ENCODE measurements at regions not wholly inside any gene's neighbourhood (a gene's known extent, or its start where the extent isn't known, plus 50 kb on each side); places are given as distances from the start of the nearest gene placed in this dataset.
A peak's percentile ranks its signal among the peaks of the same experiment; 100 is the strongest.

GRCh38 chr2:355773-356172 is 67.9 kb upstream of the ALKAL2 start:
- Mint-ChIP-seq H3K4me1 (ENCODE audit: unreplicated experiment) (peaks cover 57% of the 10 kb centered on the region), H3K4me3 (ENCODE audit: unreplicated experiment) (no peak overlapping the region), H3K27ac (ENCODE audit: unreplicated experiment) (no peak overlapping the region), H3K9me3 (ENCODE audit: unreplicated experiment) (peaks cover 3% of the 10 kb centered on the region), H3K36me3 (ENCODE audit: unreplicated experiment) (peaks cover 5% of the 10 kb centered on the region), H3K27me3 (ENCODE audit: unreplicated experiment) (peaks cover 6% of the 10 kb centered on the region)
- no peak for DNase-seq (ENCODE audit: extremely low spot score, unreplicated experiment)
- no peak for TF ChIP-seq CTCF (IDR thresholded peaks at IDR 0.05)

- peaks cover 78% of the 10 kb centered on the region for H3K4me1 Mint-ChIP-seq (ENCODE audit: unreplicated experiment)
- peak overlapping the region; percentile 14 for H3K4me3 Mint-ChIP-seq (ENCODE audit: unreplicated experiment)
- H3K27ac Mint-ChIP-seq (ENCODE audit: unreplicated experiment), result peak overlapping the region; percentile 73
- no peak for TF ChIP-seq CTCF (IDR thresholded peaks at IDR 0.05)
- DNase-seq (ENCODE audit: extremely low spot score, unreplicated experiment), result no peak
- no peaks in the 10 kb centered on the region for H3K27me3 Mint-ChIP-seq (ENCODE audit: unreplicated experiment)
- H3K36me3 Mint-ChIP-seq (ENCODE audit: unreplicated experiment), result peaks cover 7% of the 10 kb centered on the region
- H3K9me3 Mint-ChIP-seq (ENCODE audit: unreplicated experiment), result peaks cover 3% of the 10 kb centered on the region
Measured at GRCh38 chr2:352696-353095, 64.8 kb upstream of the ALKAL2 start.

- Mint-ChIP-seq H3K27ac (ENCODE audit: unreplicated experiment) (peak overlapping the region; percentile 87), H3K36me3 (ENCODE audit: unreplicated experiment) (peaks cover 12% of the 10 kb centered on the region)
- no peak for TF ChIP-seq CTCF (IDR thresholded peaks at IDR 0.05)
Measured at GRCh38 chr2:349390-349789, 61.5 kb upstream of the ALKAL2 start.

GRCh38 chr2:348361-348916 is 60.5 kb upstream of the ALKAL2 start:
- Mint-ChIP-seq H3K4me1 (ENCODE audit: unreplicated experiment) (peaks cover 62% of the 10 kb centered on the region), H3K27me3 (ENCODE audit: unreplicated experiment) (no peaks in the 10 kb centered on the region), H3K27ac (ENCODE audit: unreplicated experiment) (peak overlapping the region; percentile 87), H3K9me3 (ENCODE audit: unreplicated experiment) (peaks cover 14% of the 10 kb centered on the region), H3K36me3 (ENCODE audit: unreplicated experiment) (peaks cover 12% of the 10 kb centered on the region), H3K4me3 (ENCODE audit: unreplicated experiment) (peak overlapping the region; percentile 7)
- no peak for DNase-seq (ENCODE audit: extremely low spot score, unreplicated experiment)
- TF ChIP-seq CTCF (IDR thresholded peaks at IDR 0.05), result no peak

More at GRCh38 chr2:349390-349789, 61.5 kb upstream of the ALKAL2 start:
- H3K4me3 Mint-ChIP-seq (ENCODE audit: unreplicated experiment), result no peak overlapping the region
- DNase-seq (ENCODE audit: extremely low spot score, unreplicated experiment), result no peak
- H3K9me3 Mint-ChIP-seq (ENCODE audit: unreplicated experiment), result peaks cover 9% of the 10 kb centered on the region
- H3K4me1 Mint-ChIP-seq (ENCODE audit: unreplicated experiment), result peaks cover 70% of the 10 kb centered on the region
- H3K27me3 Mint-ChIP-seq (ENCODE audit: unreplicated experiment), result no peaks in the 10 kb centered on the region

GRCh38 chr2:344811-345210 is 56.9 kb upstream of the ALKAL2 start:
- TF ChIP-seq CTCF (IDR thresholded peaks at IDR 0.05), result no peak
- DNase-seq (ENCODE audit: extremely low spot score, unreplicated experiment), result no peak
- H3K27ac Mint-ChIP-seq (ENCODE audit: unreplicated experiment), result no peak overlapping the region
- H3K27me3 Mint-ChIP-seq (ENCODE audit: unreplicated experiment), result no peaks in the 10 kb centered on the region
- no peak overlapping the region for H3K4me3 Mint-ChIP-seq (ENCODE audit: unreplicated experiment)
- peaks cover 16% of the 10 kb centered on the region for H3K36me3 Mint-ChIP-seq (ENCODE audit: unreplicated experiment)
- H3K9me3 Mint-ChIP-seq (ENCODE audit: unreplicated experiment), result peaks cover 26% of the 10 kb centered on the region
- peaks cover 38% of the 10 kb centered on the region for H3K4me1 Mint-ChIP-seq (ENCODE audit: unreplicated experiment)
